Activated B cell treated with CpG ODN at 0.5 μM for 24 hours (primary cell): ENCODE measurements at regions not wholly inside any gene's neighbourhood (a gene's known extent, or its start where the extent isn't known, plus 50 kb on each side); places are given as distances from the start of the nearest gene placed in this dataset.

Experiments
- ATAC-seq: fragments of 200-7000 bp; cut with Tn5 transposase; one replicate; pipeline ENCODE4 v1.10.0; 2021; ENCODE audit warnings: low read depth, mild to moderate bottlenecking, moderate library complexity
- CTCF ChIA-PET: fragments of 350-600 bp; sonication (Branson Sonifier 250); formaldehyde crosslinking; loops from one replicate; lab custom pipeline; 2021; ENCODE audit warnings: antibody characterized with exemption; lab: Charles Lee
- POLR2A ChIA-PET: fragments of 350-600 bp; sonication (Branson Sonifier 250); formaldehyde crosslinking; loops from one replicate; lab custom pipeline; 2021; ENCODE audit warnings: antibody characterized with exemption; lab: Charles Lee
- DNase-seq: peaks from one replicate; pipeline ENCODE4 v3.0.0; 2022
- H3K27ac Mint-ChIP-seq: one replicate; pipeline ENCODE4 v1.8.0; 2020; ENCODE audit warnings: mixed read lengths
- H3K27me3 Mint-ChIP-seq: one replicate; pipeline ENCODE4 v1.8.0; 2021; ENCODE audit warnings: mixed read lengths
- H3K36me3 Mint-ChIP-seq: one replicate; pipeline ENCODE4 v1.8.0; 2021; ENCODE audit warnings: low read depth, mixed read lengths
- H3K4me1 Mint-ChIP-seq: one replicate; pipeline ENCODE4 v1.8.0; 2021; ENCODE audit warnings: mixed read lengths
- H3K4me3 Mint-ChIP-seq: one replicate; pipeline ENCODE4 v1.8.0; 2020; ENCODE audit warnings: mild to moderate bottlenecking, mixed read lengths
- H3K9me3 Mint-ChIP-seq: one replicate; pipeline ENCODE4 v1.8.0; 2020; ENCODE audit warnings: mixed read lengths
- CTCF ChIP-seq: fragments of 200-600 bp; IDR thresholded peaks from one replicate; pipeline ENCODE4 v1.8.0; 2022; ENCODE audit warnings: antibody characterized with exemption, mild to moderate bottlenecking
- intact Hi-C: fragments of 100-400 bp; cut with micrococcal nuclease; formaldehyde crosslinking; loops from one replicate; pipeline ENCODE4 v1.15.1; 2024

GRCh38 chr17:72022328-72023275, 98.2 kb upstream of the SOX9 start:
- no peak for TF ChIP-seq CTCF
- CTCF ChIA-PET: no interaction called here
- H3K9me3 Mint-ChIP-seq: peaks cover 2% of the 10 kb centered on the region
- intact Hi-C loops: no loop called here
- H3K27ac Mint-ChIP-seq: no peak overlapping the region
- H3K36me3 Mint-ChIP-seq: no peaks in the 10 kb centered on the region
- no peaks in the 10 kb centered on the region for H3K27me3 Mint-ChIP-seq
- DNase-seq (no peak), ATAC-seq (no peak)
- no peak overlapping the region for H3K4me3 Mint-ChIP-seq
- peaks cover 9% of the 10 kb centered on the region for H3K4me1 Mint-ChIP-seq
- POLR2A ChIA-PET: no interaction called here

- POLR2A ChIA-PET: no interaction called here
- Mint-ChIP-seq H3K4me3 (no peak overlapping the region), H3K9me3 (no peaks in the 10 kb centered on the region), H3K27me3 (no peaks in the 10 kb centered on the region), H3K36me3 (no peaks in the 10 kb centered on the region), H3K27ac (no peak overlapping the region), H3K4me1 (peaks cover 13% of the 10 kb centered on the region)
- ATAC-seq (no peak), DNase-seq (no peak)
- intact Hi-C loops: no loop called here
- CTCF ChIA-PET: no interaction called here
- no peak for TF ChIP-seq CTCF
Measured at GRCh38 chr17:72024457-72024856, 96.4 kb upstream of the SOX9 start.

GRCh38 chr17:72025113-72025512, 95.7 kb upstream of the SOX9 start:
- Mint-ChIP-seq H3K9me3 (no peaks in the 10 kb centered on the region), H3K4me3 (no peak overlapping the region), H3K27ac (no peak overlapping the region), H3K4me1 (peaks cover 20% of the 10 kb centered on the region), H3K36me3 (no peaks in the 10 kb centered on the region), H3K27me3 (no peaks in the 10 kb centered on the region)
- no peak for TF ChIP-seq CTCF
- DNase-seq (no peak), ATAC-seq (no peak)
- ChIA-PET POLR2A (no interaction called here), CTCF (no interaction called here)
- intact Hi-C loops: no loop called here

GRCh38 chr17:72030067-72030899, 90.5 kb upstream of the SOX9 start:
- H3K36me3 Mint-ChIP-seq: no peaks in the 10 kb centered on the region
- no peak for TF ChIP-seq CTCF
- H3K9me3 Mint-ChIP-seq: no peaks in the 10 kb centered on the region
- H3K27me3 Mint-ChIP-seq: peaks cover 2% of the 10 kb centered on the region
- H3K27ac Mint-ChIP-seq: peak overlapping the region; percentile 59
- DNase-seq: no peak
- peak overlapping the region; percentile 75 for H3K4me3 Mint-ChIP-seq
- peak; percentile 47 for ATAC-seq
- ChIA-PET CTCF (no interaction called here), POLR2A (no interaction called here)
- intact Hi-C loops: no loop called here
- H3K4me1 Mint-ChIP-seq: peaks cover 19% of the 10 kb centered on the region
